ENCODE measurements at regions not wholly inside any gene's neighbourhood (a gene's known extent, or its start where the extent isn't known, plus 50 kb on each side); places are given as distances from the start of the nearest gene placed in this dataset.

DNA sequence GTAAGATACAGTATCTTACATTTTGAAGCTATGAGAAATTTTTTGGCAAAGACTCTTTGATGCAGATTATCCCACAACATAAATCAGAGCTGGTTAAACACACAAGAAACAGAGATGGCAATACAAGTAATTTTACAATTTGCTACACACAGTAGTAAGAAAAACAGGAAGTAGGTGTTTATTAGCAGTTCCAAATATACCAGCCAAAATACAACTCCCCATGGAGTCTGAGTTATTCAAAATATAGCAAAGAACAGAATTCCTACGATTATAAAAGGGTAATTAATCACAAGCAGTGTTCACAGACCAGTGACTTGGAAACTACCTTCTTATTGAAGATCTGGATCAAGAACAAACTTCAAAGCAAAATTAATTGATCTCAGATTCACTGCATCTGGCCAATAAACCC lies 83.9 kb downstream of the BMP4 start:
- TF ChIP-seq, protein P1, sequence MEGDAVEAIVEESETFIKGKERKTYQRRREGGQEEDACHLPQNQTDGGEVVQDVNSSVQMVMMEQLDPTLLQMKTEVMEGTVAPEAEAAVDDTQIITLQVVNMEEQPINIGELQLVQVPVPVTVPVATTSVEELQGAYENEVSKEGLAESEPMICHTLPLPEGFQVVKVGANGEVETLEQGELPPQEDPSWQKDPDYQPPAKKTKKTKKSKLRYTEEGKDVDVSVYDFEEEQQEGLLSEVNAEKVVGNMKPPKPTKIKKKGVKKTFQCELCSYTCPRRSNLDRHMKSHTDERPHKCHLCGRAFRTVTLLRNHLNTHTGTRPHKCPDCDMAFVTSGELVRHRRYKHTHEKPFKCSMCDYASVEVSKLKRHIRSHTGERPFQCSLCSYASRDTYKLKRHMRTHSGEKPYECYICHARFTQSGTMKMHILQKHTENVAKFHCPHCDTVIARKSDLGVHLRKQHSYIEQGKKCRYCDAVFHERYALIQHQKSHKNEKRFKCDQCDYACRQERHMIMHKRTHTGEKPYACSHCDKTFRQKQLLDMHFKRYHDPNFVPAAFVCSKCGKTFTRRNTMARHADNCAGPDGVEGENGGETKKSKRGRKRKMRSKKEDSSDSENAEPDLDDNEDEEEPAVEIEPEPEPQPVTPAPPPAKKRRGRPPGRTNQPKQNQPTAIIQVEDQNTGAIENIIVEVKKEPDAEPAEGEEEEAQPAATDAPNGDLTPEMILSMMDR (IDR thresholded peaks at IDR 0.05; ENCODE audit: insufficient read depth, low read length, poor library complexity, severe bottlenecking), result no peak
- TF ChIP-seq EZH2phosphoT487 (conservative IDR thresholded peaks at IDR 0.05; ENCODE audit: low read length), result no peak

Measured in SU-DHL-6 (cell line).